ENCODE measurements at regions not wholly inside any gene's neighbourhood (a gene's known extent, or its start where the extent isn't known, plus 50 kb on each side); places are given as distances from the start of the nearest gene placed in this dataset.

DNA sequence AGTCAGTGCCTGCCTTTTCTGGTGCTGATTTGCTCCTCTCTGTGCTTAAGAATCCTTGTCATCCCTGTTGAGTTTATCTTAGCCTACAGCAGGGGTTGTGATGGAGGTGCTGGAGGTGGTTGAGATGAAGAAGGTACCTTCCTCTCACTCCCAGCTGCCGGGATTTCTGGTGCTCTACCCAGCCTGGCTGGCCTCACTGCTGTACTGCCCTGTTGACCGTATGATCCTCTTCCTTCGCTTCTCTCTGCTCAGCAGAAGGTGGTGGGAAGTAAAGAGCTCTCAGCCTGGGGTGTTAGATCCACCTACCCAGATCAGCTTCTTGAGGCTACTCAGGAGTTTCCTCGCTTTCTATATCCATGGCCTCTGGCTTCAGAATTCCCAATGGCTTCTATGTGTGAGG is 101.0 kb upstream of the NXT1 start:
- no peak for DNase-seq

DNA sequence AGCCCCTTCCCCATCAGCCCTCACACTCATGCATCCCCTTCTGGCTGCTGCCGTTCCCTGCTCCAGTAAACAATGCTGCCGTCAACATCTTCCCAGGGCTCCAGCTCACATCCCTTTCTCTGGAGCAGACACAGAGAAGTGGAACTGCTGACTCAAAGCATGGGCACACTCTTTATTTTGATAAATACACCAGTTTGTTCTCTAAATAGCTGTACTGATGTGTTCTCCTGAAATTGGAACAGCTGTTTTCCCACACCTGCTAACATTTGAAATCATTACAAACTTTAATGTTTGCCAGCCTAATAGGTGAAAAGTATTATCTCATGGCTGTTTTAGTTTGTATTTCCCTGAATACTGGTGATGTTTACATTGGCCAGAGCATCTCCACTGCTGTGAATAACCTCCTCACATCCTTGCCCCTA is 102.1 kb upstream of the NXT1 start:
- no peak for DNase-seq

DNA sequence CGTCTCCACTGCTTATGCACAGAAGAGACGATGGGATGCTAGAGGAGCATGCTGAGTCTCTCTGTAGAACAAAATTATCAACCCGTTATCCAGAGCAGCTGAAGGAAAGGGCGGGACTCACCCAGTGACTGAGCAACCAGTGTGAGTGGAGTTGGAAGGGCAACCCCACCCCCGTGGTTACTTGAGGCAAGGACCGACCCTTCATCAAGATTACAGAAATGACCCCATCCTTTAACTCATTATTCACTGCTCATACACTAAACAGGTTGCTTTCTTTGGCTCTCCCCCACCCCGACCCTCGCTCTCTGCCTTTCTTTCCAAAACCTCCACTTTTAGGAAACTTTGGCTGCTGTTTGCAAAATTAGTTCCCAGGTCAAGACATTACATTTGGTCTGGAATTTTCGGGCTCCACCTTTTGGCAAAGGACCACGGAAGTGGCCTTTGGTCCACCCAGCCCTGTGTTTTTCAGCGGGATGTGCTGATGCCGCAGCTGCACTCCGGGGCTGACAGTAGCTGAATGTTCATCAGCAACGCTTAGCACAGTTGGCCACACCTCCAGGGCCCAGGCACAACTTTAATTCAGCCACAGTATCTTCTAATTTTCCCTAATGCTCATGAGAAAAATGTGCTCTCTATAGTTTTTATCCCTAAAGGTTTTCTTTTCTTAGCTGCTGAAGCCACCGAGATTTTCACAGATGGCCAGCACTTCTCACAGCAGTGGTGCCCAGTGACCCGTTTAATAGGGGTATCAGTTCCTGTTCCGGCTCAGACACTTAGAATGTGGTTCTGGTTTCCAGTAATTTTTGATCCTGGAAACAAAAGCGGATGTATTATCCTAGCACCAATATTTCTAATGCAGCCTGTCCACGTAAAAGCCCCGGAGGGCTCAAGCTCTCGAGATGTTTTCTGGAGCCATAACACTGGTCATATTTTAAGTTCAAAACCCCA is 103.6 kb upstream of the NXT1 start:
- no peak for DNase-seq

DNA sequence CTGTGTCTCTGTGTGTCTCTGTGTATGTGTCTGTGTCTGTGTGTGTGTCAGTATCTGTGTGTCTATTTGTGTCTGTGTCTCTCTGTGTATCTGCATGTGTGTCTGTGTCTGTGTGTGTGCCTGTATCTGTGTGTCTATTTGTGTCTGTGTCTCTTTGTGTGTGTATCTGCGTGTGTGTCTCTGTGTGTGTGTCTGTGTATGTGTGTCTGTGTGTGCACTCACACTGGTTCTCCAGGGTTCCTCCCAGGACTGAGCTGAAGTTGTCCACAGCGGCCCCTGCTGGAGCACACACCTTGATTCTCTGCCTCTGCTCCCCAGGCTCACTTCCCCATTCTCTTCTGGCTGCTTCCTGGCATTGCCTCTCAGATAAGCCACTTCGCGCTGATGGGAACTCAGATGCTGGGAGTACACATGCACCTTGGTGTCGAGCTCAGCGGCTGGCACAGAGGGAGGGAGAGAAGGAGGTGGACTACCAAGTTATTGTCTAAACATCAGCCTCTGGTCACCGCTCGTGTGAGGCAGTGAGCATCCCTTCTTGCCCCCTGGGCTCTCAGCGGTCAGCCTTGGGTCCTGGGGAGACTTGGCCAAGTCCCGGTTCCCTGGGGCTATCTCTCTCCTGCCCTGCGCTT is 104.9 kb upstream of the NXT1 start:
- DNase-seq, result no peak

DNA sequence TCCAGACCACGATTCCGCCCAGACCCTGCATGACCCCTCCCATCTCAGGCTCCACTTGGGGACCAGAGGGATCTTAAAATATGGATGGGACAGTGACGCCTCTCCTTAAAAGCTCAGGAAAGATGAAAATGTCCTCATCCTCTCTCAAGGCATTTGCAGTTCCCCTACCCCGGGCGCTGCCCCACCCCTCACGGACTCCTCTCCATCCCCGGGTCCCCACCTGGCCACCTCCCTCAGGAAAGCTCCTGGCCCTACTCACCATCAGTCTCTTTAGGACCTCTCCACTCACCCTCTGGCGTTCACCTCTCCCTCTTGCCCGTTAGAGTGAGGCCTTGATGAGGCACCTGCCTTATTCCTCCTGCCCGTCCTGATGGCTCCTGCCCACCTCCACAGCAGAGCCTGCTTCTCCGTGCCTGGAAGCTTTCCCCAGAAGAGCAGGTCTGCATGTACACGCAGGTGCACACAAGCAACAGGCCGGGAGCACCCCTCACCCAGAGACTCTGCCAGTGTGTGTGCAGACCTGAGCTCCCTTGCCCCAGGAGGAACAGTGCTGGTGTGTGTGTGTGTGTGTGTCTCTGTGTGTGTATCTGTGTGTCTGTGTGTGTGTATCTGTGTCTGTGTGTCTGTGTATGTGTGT is 105.6 kb upstream of the NXT1 start:
- no peak for DNase-seq

DNA sequence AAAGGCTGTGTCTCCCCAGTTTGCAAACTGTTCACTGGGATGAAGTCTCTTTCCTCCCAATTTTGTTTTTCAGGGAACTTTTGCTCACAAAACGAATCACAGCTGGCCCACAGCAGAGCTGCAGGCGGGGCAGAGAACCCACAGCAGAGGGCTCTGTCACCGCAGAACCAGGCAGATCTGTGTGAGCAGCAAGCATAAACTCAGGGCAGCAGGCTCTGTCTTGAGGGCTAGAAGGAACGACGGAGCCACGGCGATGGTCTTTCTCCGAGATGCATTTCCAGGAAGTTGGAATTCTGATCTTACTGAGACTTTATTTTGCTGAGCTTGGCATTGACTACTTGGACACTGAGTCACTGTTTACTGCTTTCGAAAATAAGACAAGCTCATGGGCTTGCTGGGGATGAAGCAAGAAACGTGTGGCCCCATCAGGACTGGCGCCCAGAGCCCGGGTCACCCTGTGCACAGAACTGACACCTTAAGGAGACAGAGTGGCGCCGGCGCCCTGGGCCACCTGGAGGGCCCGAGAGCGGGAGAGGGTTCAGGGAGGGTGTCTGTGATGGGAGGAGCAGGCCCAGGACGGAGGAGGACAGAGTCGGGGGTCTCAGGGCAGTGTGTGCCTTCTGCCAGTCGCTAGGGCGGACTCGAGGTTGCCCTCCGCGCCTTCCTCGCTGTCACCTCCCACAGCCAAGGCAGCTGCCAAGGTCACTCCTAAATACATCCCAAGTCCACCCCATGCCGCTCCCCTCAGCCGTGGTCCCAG is 106.3 kb upstream of the NXT1 start:
- no peak for DNase-seq

DNA sequence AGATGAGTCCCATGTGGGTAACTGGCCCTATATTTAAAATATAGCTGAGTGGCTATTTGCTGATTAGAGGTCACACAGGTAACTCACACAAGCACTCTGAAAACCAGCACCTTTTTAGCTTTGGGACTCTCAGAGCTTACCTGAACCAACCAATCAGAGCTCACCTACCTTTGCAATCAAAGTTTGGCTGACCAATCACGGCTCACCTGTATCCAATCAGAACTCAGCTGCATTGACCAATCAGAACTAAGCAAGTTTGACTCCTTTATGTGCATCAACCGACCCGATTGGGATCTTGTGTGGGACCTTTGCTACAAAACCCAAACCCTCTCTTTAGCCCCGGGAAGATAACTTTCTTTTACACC is 106.8 kb upstream of the NXT1 start:
- no peak for DNase-seq

DNA sequence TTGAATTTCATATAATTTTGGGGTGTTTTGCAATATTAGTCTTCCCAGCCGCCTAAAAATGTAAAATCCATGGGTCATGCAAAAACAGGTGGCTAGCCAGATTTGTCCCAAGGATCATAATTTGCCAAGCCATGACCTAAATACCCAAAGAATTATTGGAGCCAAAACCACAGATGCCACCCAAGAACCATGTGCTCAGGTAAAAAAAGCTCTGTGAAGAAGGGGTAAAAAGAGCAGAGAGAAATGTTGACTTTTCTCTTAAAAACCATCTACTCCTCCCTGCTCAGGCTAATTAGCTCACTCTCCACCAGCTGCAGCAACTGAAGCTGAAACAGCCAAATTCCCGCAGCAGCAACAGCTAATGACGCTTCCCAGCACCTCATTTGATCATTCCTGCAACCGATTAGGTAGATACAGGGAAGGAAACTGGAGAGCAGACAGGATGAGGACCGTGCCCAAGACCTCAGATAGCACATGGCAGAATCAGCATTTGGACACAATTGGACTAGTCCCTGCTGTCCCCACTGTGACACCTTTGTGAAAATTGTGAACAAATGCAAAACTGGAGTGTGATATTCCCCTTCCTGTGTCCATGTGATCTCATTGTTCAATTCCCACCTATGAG is 107.9 kb upstream of the NXT1 start:
- no peak for DNase-seq

DNA sequence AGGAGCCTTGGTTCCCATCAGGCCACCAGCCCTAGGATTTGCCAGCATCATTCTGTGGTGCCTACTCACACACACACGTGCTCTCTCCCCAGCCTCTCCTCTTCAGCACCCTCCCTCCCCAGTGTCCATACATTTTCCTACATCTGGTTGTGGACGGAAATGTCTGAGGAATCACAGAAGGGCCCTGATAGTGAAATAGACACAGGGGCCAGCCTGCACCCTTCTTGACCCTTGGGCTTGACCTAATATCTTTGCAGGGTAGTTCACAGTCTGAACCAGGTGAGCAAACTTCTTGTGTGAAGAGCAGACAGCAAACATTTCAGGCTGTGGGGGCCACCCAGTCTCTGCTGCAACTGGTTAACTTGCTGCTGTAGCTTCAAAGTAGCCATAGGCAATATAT is 108.5 kb upstream of the NXT1 start:
- DNase-seq, result no peak

DNA sequence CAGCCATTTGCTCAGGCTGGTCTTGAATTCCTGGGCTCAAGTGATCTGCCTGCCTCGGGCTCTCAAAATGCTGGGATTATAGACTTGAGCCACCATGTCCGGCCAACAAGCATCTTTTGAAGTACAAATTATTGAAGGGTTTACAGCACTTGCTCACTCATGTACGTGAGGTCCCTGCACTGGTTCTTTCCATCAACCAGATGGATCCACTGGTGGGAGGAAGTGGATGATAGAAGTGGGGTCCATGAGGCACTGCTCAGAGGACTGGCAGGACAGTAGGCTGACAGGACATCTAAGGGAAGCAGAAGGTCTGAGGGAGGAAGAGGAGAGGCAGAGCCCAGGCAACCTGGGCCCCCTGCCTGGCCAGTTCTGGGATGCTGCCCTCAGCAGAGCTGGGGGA is 109.2 kb upstream of the NXT1 start:
- DNase-seq, result no peak

DNA sequence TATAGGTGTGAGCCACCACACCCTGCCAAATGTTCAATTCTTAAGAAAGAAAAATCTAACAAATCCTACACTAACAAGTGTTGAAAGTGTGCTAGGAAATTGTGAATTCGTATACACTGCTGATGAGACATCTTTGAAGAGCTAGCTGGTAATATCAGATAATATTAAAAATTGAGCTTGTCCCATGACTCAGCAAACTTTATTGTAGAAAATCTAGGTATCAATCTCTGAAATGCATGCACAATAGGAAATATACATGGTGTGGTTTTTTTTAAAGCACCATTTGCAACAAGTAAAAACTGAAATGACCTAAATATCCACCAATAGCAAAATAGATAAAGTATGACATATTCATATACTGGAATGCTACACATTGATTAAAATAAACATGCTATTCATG is 110.1 kb upstream of the NXT1 start:
- no peak for DNase-seq

DNA sequence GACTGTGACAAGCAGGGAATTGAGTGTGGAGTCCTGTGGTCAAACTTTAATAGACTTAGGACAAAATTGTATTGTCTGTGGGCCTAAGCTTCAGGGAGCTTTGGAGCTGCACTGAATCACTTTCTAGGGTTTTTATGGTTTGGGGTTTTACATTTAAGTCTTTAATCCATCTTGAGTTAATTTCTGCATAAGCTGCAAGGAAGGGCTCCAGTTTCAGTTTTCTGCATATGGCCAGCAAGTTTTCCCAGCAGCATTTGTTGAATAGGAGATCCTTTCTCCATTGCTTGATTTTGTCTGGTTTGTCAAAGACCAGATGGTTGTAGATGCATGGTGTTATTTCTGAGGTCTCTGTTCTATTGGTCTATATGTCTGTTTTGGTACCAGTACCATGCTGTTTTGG is 113.4 kb upstream of the NXT1 start:
- no peak for DNase-seq

DNA sequence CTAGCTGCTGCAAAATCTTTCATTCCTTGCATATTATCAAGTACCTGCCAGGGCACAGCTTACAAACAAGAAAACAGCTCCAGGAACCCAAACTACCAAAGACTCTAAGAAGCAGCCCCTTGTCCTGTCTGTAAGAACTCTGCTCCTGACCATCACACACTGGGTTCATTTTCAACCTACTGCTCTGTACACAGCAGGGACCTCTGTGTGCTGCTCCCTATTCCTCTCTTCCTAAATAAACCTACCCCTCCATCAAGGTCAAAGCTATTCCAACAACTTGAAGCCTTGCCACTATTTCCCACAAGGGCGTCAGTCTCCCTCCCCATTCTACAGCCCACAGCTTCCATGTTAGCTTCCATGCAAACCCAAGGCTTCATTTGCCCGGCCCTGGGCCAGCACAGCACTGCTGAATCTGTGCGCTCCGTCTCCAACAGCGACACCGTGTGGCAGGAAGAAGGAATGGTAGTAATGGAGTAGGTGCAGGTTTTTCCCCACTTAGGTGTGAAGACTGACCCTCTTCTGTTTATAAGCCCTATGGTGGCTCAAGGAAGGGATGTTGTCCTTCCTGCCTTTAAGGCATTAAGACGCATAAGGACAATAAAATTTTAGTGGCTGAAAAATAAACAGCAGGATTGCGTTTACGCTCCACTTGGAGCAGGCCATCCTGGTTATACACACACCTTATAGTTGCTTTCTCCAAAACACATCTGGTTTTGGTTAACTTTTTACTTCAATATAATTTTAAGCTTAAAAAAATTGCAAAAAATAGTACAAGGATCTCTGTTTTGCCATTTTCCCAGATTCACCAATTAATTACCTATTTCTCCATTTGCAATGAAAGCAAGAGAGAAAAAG is 115.2 kb upstream of the NXT1 start:
- no peak for DNase-seq

DNA sequence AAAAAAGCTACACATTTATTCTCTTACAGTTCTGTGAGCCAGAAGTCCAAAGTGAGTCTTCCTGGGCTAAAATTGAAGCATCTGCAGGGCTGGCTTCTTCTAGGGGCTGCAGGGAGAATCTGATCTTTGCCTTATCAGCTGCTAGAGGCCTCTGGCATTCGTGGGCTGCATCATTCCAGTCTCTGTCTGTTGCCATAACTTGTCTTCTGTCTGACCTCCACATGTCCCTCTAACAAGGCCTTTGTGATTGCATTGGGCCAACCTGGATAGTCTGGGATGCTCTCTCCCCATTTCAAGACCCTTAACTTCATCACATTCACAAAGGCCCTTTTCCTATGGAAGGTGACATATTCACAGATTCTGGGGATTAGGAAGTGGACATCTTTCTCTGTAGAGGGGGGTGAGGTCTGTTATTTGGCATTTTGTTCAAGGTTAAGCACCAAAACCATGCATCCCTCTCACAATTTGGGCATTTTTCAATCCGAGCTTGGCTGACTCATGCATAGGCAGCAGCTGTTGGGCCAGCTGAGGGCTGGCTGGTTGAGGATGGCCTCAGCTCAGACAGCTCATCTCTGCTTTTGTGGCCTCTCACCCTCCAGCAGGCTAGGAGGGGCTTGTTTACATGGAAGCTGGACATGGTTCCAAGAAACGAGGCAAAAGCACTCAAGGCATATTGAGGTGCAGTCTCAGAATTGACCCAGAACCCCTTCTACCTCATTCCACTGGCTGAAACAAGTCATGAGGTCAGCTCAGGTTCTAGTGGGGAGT is 116.1 kb upstream of the NXT1 start:
- DNase-seq, result no peak

DNA sequence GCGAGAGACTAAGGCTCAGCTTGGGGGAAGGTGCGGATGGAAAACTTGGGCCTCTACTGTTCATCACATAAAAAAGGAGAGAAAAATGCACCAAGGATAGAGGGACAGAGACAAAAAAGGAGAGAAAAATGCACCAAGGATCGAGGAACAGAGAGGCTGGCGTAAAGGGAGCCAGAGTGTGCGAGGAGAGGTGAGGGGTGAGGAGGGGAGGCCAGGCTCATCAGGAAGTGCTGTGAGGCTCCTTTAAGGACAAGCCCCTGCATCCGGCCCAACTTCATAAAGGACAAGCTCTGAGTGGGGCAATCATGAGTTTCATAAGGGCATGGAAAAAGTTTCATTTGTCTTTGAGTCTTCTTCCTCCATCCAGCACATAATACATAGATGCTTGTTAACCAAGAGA is 117.2 kb upstream of the NXT1 start:
- DNase-seq, result no peak

DNA sequence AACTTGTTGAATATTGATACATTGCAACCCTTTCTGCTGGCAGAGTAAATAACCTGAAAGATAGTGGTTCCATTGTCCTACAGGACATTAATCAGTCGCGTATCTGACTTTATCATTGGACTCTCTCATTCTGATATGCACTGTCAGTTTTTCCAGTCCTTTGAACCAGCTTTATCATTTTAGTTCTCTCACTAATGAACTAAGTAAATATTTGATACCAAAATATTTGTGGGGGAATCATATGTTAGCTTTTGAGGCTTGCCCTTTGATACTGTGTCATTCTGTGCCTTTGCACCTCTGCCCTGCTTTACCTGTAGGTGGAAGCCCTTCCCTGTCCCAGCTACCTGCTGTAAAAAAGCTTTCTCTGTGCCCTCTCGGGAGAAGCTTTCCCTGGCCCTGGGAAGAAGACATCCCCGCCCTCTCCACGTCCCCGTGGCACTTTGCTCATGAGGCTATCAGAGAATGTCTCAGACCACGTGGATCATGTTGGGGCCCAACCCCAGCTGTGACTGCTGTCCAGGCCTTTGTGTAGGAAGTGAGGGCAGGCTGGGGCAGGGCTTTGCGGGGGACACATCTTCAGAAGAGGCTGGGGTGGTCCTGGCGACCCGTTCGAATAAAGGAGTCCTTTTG is 117.8 kb upstream of the NXT1 start:
- DNase-seq, result no peak

DNA sequence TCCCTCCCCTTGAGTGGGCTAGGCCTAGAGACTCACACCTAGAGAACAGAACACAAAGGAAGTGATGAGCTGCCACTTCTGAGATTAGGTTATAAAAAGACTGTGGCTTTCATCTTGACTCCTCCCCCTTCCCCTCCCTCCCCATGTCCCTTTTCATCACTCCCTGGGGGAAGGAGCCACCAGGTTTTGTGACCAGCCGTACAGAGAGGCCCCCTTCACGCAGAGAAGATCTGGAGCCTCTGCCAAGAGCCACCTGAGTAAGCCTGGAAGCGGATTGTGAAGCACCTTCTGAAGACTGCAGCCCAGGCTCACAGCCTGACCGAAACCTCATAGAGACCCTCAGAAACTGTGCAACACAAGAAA is 118.4 kb upstream of the NXT1 start:
- no peak for DNase-seq

DNA sequence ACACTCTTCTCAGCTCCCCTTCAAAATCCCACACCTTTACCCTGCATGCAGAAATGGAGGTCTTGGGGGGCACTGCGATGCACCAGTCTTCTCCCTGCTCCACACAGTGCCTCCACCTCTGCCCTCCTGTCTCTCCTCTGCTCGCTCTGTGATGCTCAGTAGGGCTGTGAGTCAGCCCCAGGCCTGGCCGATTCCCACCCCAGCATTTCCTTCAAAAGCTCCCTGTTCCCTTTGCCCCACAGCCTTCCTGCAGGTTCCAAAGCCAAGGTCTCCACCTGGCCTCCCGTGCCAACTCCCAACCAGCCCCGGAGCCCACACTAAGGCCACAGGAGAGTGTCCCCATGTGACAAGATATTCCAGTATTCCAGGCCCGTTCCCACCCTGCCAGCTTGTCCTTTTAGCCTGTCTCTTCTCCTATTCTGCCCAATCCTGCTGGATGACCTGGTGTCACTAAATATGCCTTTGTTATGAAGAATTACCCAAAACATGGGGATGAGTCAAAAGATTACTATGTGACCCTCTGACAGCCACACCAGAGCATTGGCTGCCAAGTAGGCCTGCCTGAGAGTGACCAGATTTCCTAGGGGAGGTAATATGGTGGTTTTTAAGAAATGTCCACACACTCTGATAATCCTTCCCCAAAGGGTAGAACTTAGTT is 118.9 kb upstream of the NXT1 start:
- no peak for DNase-seq

DNA sequence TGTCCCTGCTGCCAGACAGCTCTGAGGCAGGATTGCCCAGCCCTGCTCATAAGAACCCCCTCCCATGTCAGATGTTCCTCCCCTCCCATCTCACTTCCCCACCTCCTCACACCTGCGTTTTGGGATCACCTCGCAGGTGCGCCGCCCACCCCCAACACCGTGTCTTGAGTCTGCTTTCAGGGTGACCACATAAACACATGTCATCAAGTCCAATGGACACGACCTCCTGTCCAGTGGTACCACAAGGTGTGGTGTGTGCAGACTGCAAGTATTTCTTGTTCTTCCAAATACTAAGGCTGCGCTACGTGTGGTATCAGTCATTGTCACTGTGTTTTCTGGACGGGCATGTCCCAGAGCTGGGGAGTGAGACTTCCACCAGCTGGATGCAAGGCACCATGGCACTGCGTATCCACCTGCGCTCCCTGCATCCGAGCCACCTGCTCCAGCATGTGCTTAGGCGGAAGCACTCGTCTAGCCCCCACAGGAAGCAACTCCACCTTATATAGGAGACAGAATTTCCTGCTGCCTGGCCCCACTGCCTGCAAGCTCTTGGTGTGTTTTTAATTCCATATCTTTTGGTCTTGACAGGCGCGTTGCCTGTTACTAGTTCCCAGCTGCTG is 119.7 kb upstream of the NXT1 start:
- DNase-seq, result no peak

DNA sequence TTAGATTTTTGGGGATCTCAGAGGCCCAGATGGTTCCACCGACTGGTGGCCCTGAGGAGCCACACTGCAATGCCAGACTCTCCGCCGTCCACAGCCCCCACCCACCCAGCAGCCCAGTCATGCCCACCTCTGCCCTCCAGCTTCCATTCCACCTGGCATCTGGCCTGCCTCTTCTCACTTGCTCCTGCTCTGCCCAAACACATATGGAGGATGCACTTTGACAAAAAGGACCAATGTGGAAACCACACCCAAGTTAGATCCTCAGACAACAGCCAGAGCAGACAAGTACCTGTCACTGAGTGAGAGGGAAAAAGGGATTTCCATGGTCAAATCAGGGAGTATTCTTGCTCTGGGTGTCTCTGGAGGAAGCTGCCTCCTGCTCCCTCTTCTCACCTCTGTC is 120.6 kb upstream of the NXT1 start:
- DNase-seq, result no peak
